ENCODE measurements at regions not wholly inside any gene's neighbourhood (a gene's known extent, or its start where the extent isn't known, plus 50 kb on each side); places are given as distances from the start of the nearest gene placed in this dataset.

- H3K4me1 ChIP-seq: no peaks in the 10 kb centered on the region
- H3K9me3 ChIP-seq (ENCODE audit: low read depth): peaks cover 5% of the 10 kb centered on the region
- H3K9me3 Mint-ChIP-seq: peaks cover 22% of the 10 kb centered on the region
- H3K36me3 ChIP-seq: no peaks in the 10 kb centered on the region
- H3K27me3 Mint-ChIP-seq (ENCODE audit: insufficient read depth, low read depth): no peaks in the 10 kb centered on the region
- H3K4me1 Mint-ChIP-seq: no peaks in the 10 kb centered on the region
- no peaks in the 10 kb centered on the region for H3K36me3 Mint-ChIP-seq
- no peak overlapping the region for H3K27ac ChIP-seq
- H3K4me2 ChIP-seq: no peak overlapping the region
- no peaks in the 10 kb centered on the region for H3F3A ChIP-seq (ENCODE audit: low read depth)
- H3K4me3 ChIP-seq: no peak overlapping the region
- no peak for TF ChIP-seq EZH2 (IDR thresholded peaks at IDR 0.05)
- no peak for TF ChIP-seq EZH2phosphoT487 (IDR thresholded peaks at IDR 0.05)
- TF ChIP-seq CTCF (IDR thresholded peaks at IDR 0.05): no peak
- H3K9ac ChIP-seq: no peak overlapping the region
- no peaks in the 10 kb centered on the region for H4K20me1 ChIP-seq (ENCODE audit: low read depth)
- no peak overlapping the region for H3K4me3 Mint-ChIP-seq
- no peak for DNase-seq (ENCODE audit: low spot score)
- no peak overlapping the region for H2AFZ ChIP-seq (replicated peaks)
- no peaks in the 10 kb centered on the region for H3K79me2 ChIP-seq (ENCODE audit: low read depth)
- no peak overlapping the region for H3K27ac Mint-ChIP-seq
- no peaks in the 10 kb centered on the region for H3K27me3 ChIP-seq
These were observed 212.5 kb downstream of the NNT start for GRCh38 chr5:43815497-43815896.

GRCh38 chr5:43804723-43805122 is 201.7 kb downstream of the NNT start:
- no peak overlapping the region for H2AFZ ChIP-seq (replicated peaks)
- no peaks in the 10 kb centered on the region for H3F3A ChIP-seq (ENCODE audit: low read depth)
- no peak overlapping the region for H3K9ac ChIP-seq
- H3K9me3 ChIP-seq (ENCODE audit: low read depth): no peaks in the 10 kb centered on the region
- peaks cover under 1% of the 10 kb centered on the region for H3K9me3 Mint-ChIP-seq
- no peak overlapping the region for H3K4me2 ChIP-seq
- H3K27ac Mint-ChIP-seq: no peak overlapping the region
- DNase-seq (ENCODE audit: low spot score): no peak
- H3K4me1 Mint-ChIP-seq: no peaks in the 10 kb centered on the region
- no peak overlapping the region for H3K27ac ChIP-seq
- no peaks in the 10 kb centered on the region for H3K79me2 ChIP-seq (ENCODE audit: low read depth)
- peaks cover 6% of the 10 kb centered on the region for H3K4me1 ChIP-seq
- H3K4me3 ChIP-seq: no peak overlapping the region
- no peaks in the 10 kb centered on the region for H3K27me3 Mint-ChIP-seq (ENCODE audit: insufficient read depth, low read depth)
- no peaks in the 10 kb centered on the region for H3K36me3 Mint-ChIP-seq
- no peak for TF ChIP-seq EZH2 (IDR thresholded peaks at IDR 0.05)
- TF ChIP-seq CTCF (IDR thresholded peaks at IDR 0.05): no peak
- no peak for TF ChIP-seq EZH2phosphoT487 (IDR thresholded peaks at IDR 0.05)
- H3K4me3 Mint-ChIP-seq: no peak overlapping the region
- H3K27me3 ChIP-seq: no peaks in the 10 kb centered on the region
- H3K36me3 ChIP-seq: no peaks in the 10 kb centered on the region
- H4K20me1 ChIP-seq (ENCODE audit: low read depth): no peaks in the 10 kb centered on the region

- no peak for DNase-seq (ENCODE audit: low spot score)
- H3K36me3 Mint-ChIP-seq: no peaks in the 10 kb centered on the region
- H3K4me1 Mint-ChIP-seq: no peaks in the 10 kb centered on the region
- Histone ChIP-seq H4K20me1 (ENCODE audit: low read depth) (no peaks in the 10 kb centered on the region), H3K4me3 (no peak overlapping the region), H3K36me3 (no peaks in the 10 kb centered on the region), H3K9ac (no peak overlapping the region), H3K4me1 (peaks cover 9% of the 10 kb centered on the region), H3K9me3 (ENCODE audit: low read depth) (no peaks in the 10 kb centered on the region), H3K27me3 (no peaks in the 10 kb centered on the region), H2AFZ (replicated peaks) (no peak overlapping the region), H3K4me2 (no peak overlapping the region), H3K27ac (no peak overlapping the region), H3F3A (ENCODE audit: low read depth) (no peaks in the 10 kb centered on the region), H3K79me2 (ENCODE audit: low read depth) (no peaks in the 10 kb centered on the region)
- H3K4me3 Mint-ChIP-seq: no peak overlapping the region
- TF ChIP-seq CTCF (IDR thresholded peaks at IDR 0.05) (no peak), EZH2 (IDR thresholded peaks at IDR 0.05) (no peak), EZH2phosphoT487 (IDR thresholded peaks at IDR 0.05) (no peak)
- H3K27me3 Mint-ChIP-seq (ENCODE audit: insufficient read depth, low read depth): no peaks in the 10 kb centered on the region
- H3K27ac Mint-ChIP-seq: no peak overlapping the region
- H3K9me3 Mint-ChIP-seq: no peaks in the 10 kb centered on the region
These were observed 201.1 kb downstream of the NNT start for GRCh38 chr5:43804041-43804440.

GRCh38 chr5:43802651-43803050 is 199.7 kb downstream of the NNT start:
- Histone ChIP-seq H3K9me3 (ENCODE audit: low read depth) (no peaks in the 10 kb centered on the region), H3K4me3 (no peak overlapping the region), H3K4me2 (no peak overlapping the region), H3K27me3 (no peaks in the 10 kb centered on the region), H3K27ac (no peak overlapping the region), H2AFZ (replicated peaks) (no peak overlapping the region), H3K9ac (no peak overlapping the region), H3K4me1 (peaks cover 9% of the 10 kb centered on the region), H4K20me1 (ENCODE audit: low read depth) (no peaks in the 10 kb centered on the region), H3F3A (ENCODE audit: low read depth) (no peaks in the 10 kb centered on the region), H3K36me3 (no peaks in the 10 kb centered on the region), H3K79me2 (ENCODE audit: low read depth) (no peaks in the 10 kb centered on the region)
- Mint-ChIP-seq H3K4me1 (no peaks in the 10 kb centered on the region), H3K27ac (no peak overlapping the region), H3K4me3 (no peak overlapping the region), H3K27me3 (ENCODE audit: insufficient read depth, low read depth) (no peaks in the 10 kb centered on the region), H3K9me3 (no peaks in the 10 kb centered on the region), H3K36me3 (no peaks in the 10 kb centered on the region)
- DNase-seq (ENCODE audit: low spot score): no peak
- TF ChIP-seq EZH2 (IDR thresholded peaks at IDR 0.05) (no peak), EZH2phosphoT487 (IDR thresholded peaks at IDR 0.05) (no peak), CTCF (IDR thresholded peaks at IDR 0.05) (no peak)

Measured in neural progenitor cell (in vitro differentiated cells).